Keratinocyte (primary cell): ENCODE measurements at regions not wholly inside any gene's neighbourhood (a gene's known extent, or its start where the extent isn't known, plus 50 kb on each side); places are given as distances from the start of the nearest gene placed in this dataset.

Experiments
- CTCF ChIP-seq, 3 experiments: IDR thresholded peaks in 1 of 3; conservative IDR thresholded peaks in 1 of 3; optimal IDR thresholded peaks in 1 of 3; 2 replicates in 2 of 3; 3 replicates in 1 of 3; pipeline versions ENCODE3 to v1.5.1; 2011; ENCODE audit warnings: low read length in 3 of 3, mild to moderate bottlenecking in 3 of 3, moderate library complexity in 2 of 3, control low read depth in 1 of 3, inconsistent platforms in 1 of 3; ENCODE audit not compliant: insufficient read depth in 2 of 3; ENCODE audit errors: extremely low read depth in 1 of 3
- EZH2 ChIP-seq: IDR thresholded peaks from one replicate; pipeline ENCODE4 v1.6.1; 2012; ENCODE audit warnings: inconsistent platforms, mild to moderate bottlenecking, low read length, moderate library complexity

GRCh38 chr4:79253168-79253567 lies 72.7 kb downstream of the NAA11 start:
- TF ChIP-seq EZH2 (no peak), CTCF (optimal IDR thresholded peaks at IDR 0.05 in 1 of 3, IDR thresholded peaks at IDR 0.05 in 1 of 3, conservative IDR thresholded peaks at IDR 0.05 in 1 of 3; ENCODE audit: extremely low read depth in 1 of 3, insufficient read depth in 2 of 3, low read length in 3 of 3) (no peak)
